ENCODE measurements at regions not wholly inside any gene's neighbourhood (a gene's known extent, or its start where the extent isn't known, plus 50 kb on each side); places are given as distances from the start of the nearest gene placed in this dataset.

GRCh38 chr2:198652461-198652860 lies 805.3 kb downstream of the SATB2 start:
- no peak for TF ChIP-seq CTCF (IDR thresholded peaks at IDR 0.05)
- no peaks in the 10 kb centered on the region for H3K4me1 Mint-ChIP-seq (ENCODE audit: unreplicated experiment)
- DNase-seq (ENCODE audit: extremely low spot score, unreplicated experiment), result no peak
- no peak overlapping the region for H3K27ac Mint-ChIP-seq (ENCODE audit: unreplicated experiment)
- H3K4me3 Mint-ChIP-seq (ENCODE audit: unreplicated experiment), result no peak overlapping the region
- H3K9me3 Mint-ChIP-seq (ENCODE audit: unreplicated experiment), result no peaks in the 10 kb centered on the region
- peaks cover 20% of the 10 kb centered on the region for H3K27me3 Mint-ChIP-seq (ENCODE audit: unreplicated experiment)
- H3K36me3 Mint-ChIP-seq (ENCODE audit: unreplicated experiment), result no peaks in the 10 kb centered on the region

- H3K4me3 Mint-ChIP-seq (ENCODE audit: unreplicated experiment), result no peak overlapping the region
- no peak for TF ChIP-seq CTCF (IDR thresholded peaks at IDR 0.05)
- H3K27me3 Mint-ChIP-seq (ENCODE audit: unreplicated experiment), result peaks cover 2% of the 10 kb centered on the region
- H3K36me3 Mint-ChIP-seq (ENCODE audit: unreplicated experiment), result no peaks in the 10 kb centered on the region
- no peak for DNase-seq (ENCODE audit: extremely low spot score, unreplicated experiment)
- H3K27ac Mint-ChIP-seq (ENCODE audit: unreplicated experiment), result no peak overlapping the region
- H3K4me1 Mint-ChIP-seq (ENCODE audit: unreplicated experiment), result no peaks in the 10 kb centered on the region
- no peaks in the 10 kb centered on the region for H3K9me3 Mint-ChIP-seq (ENCODE audit: unreplicated experiment)
Observed at GRCh38 chr2:198645816-198646215, 811.9 kb downstream of the SATB2 start.

- Mint-ChIP-seq H3K4me3 (ENCODE audit: unreplicated experiment) (no peak overlapping the region), H3K27ac (ENCODE audit: unreplicated experiment) (no peak overlapping the region), H3K4me1 (ENCODE audit: unreplicated experiment) (no peaks in the 10 kb centered on the region), H3K9me3 (ENCODE audit: unreplicated experiment) (no peaks in the 10 kb centered on the region), H3K27me3 (ENCODE audit: unreplicated experiment) (no peaks in the 10 kb centered on the region), H3K36me3 (ENCODE audit: unreplicated experiment) (no peaks in the 10 kb centered on the region)
- TF ChIP-seq CTCF (IDR thresholded peaks at IDR 0.05), result no peak
- DNase-seq (ENCODE audit: extremely low spot score, unreplicated experiment), result no peak
Observed at GRCh38 chr2:198641161-198641560, 816.6 kb downstream of the SATB2 start.

- no peak for DNase-seq (ENCODE audit: extremely low spot score, unreplicated experiment)
- Mint-ChIP-seq H3K4me3 (ENCODE audit: unreplicated experiment) (no peak overlapping the region), H3K27me3 (ENCODE audit: unreplicated experiment) (no peaks in the 10 kb centered on the region), H3K27ac (ENCODE audit: unreplicated experiment) (no peak overlapping the region), H3K36me3 (ENCODE audit: unreplicated experiment) (no peaks in the 10 kb centered on the region), H3K4me1 (ENCODE audit: unreplicated experiment) (no peaks in the 10 kb centered on the region), H3K9me3 (ENCODE audit: unreplicated experiment) (no peaks in the 10 kb centered on the region)
- no peak for TF ChIP-seq CTCF (IDR thresholded peaks at IDR 0.05)
Observed at GRCh38 chr2:198640463-198640862, 817.3 kb downstream of the SATB2 start.

- Mint-ChIP-seq H3K9me3 (ENCODE audit: unreplicated experiment) (no peaks in the 10 kb centered on the region), H3K27ac (ENCODE audit: unreplicated experiment) (no peak overlapping the region), H3K27me3 (ENCODE audit: unreplicated experiment) (no peaks in the 10 kb centered on the region), H3K4me3 (ENCODE audit: unreplicated experiment) (no peak overlapping the region), H3K4me1 (ENCODE audit: unreplicated experiment) (no peaks in the 10 kb centered on the region), H3K36me3 (ENCODE audit: unreplicated experiment) (no peaks in the 10 kb centered on the region)
- TF ChIP-seq CTCF (IDR thresholded peaks at IDR 0.05), result no peak
- no peak for DNase-seq (ENCODE audit: extremely low spot score, unreplicated experiment)
Observed at GRCh38 chr2:198639580-198639979, 818.2 kb downstream of the SATB2 start.

Data from osteocyte (in vitro differentiated cells).